T47D (cell line): ENCODE measurements at regions not wholly inside any gene's neighbourhood (a gene's known extent, or its start where the extent isn't known, plus 50 kb on each side); places are given as distances from the start of the nearest gene placed in this dataset.

Source experiments
- DNase-seq, 2 experiments: peaks; one replicate each; pipeline versions ENCODE4 v3.0.0 to v3.0.0-alpha.2; 2011 to 2012; ENCODE audit warnings: low read depth in 1 of 2, low spot score in 1 of 2
- JUND ChIP-seq: IDR thresholded peaks from 2 replicates; pipeline ENCODE4 v1.6.1; 2012; ENCODE audit warnings: low read depth
- in situ Hi-C: cut with HindIII; loops from 2 replicates; pipeline ENCODE4 v1.10.0; 2016; ENCODE audit warnings: low sequenced_read_pairs, low pct_unique_long_range_greater_than_20kb

DNA sequence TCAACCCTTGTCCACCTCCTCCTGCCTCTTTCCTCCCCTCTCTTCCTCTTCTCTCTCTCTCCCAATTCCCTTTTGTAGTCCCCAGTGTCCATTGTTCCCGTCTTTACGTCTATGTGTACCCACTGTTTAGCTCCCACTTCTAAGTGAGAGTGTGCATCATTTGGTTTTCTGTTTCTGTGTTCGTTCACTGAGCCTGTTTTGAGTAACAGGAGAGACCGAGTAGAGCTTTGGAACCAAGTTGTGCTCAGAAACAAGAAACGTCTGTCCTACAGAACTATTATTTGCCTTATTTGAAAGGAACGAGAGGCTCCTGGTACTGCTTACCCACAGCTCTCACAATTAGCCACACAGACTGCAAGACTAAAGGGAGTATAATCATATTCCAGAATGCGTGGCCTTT is 50.1 kb upstream of the MAPRE2 start:
- in situ Hi-C loops: no loop called here

More for the DNA sequence above, 50.1 kb upstream of the MAPRE2 start:
- no peak for TF ChIP-seq JUND
- no peak for DNase-seq
